HG02870 (cell line): ENCODE measurements at regions not wholly inside any gene's neighbourhood (a gene's known extent, or its start where the extent isn't known, plus 50 kb on each side); places are given as distances from the start of the nearest gene placed in this dataset.
"Not testable (repeated sequence)": the region's sequence is repeated elsewhere in the genome, so short reads cannot be mapped to it uniquely, and the experiment has no call there.

Experiments used
- ATAC-seq: cut with Tn5 transposase; IDR thresholded peaks from one replicate; pipeline ENCODE4 v1.9.1; 2021; ENCODE audit warnings: mild to moderate bottlenecking, moderate library complexity; ENCODE audit not compliant: unreplicated experiment

GRCh38 chr3:64393193-64393592 lies 167.9 kb upstream of the PRICKLE2 start:
- no peak for ATAC-seq

- ATAC-seq: no peak
Observed at GRCh38 chr3:64392001-64392400, 166.7 kb upstream of the PRICKLE2 start.

GRCh38 chr3:64390893-64391292 lies 165.6 kb upstream of the PRICKLE2 start:
- no peak for ATAC-seq

- no peak for ATAC-seq
Observed at GRCh38 chr3:64388886-64389285, 163.6 kb upstream of the PRICKLE2 start.

- ATAC-seq: no peak
Observed at GRCh38 chr3:64387688-64388087, 162.4 kb upstream of the PRICKLE2 start.

GRCh38 chr3:64385277-64385676 lies 160.0 kb upstream of the PRICKLE2 start:
- no peak for ATAC-seq

- no peak for ATAC-seq
Observed at GRCh38 chr3:64384561-64384960, 159.3 kb upstream of the PRICKLE2 start.

GRCh38 chr3:64382153-64382552 lies 156.9 kb upstream of the PRICKLE2 start:
- ATAC-seq: no peak

GRCh38 chr3:64381367-64381766 lies 156.1 kb upstream of the PRICKLE2 start:
- ATAC-seq: no peak

- ATAC-seq: no peak
Observed at GRCh38 chr3:64380546-64380945, 155.3 kb upstream of the PRICKLE2 start.

- no peak for ATAC-seq
Observed at GRCh38 chr3:64379221-64379620, 154.0 kb upstream of the PRICKLE2 start.

GRCh38 chr3:64377942-64378341 lies 152.7 kb upstream of the PRICKLE2 start:
- no peak for ATAC-seq

- no peak for ATAC-seq
Observed at GRCh38 chr3:64375737-64376136, 150.5 kb upstream of the PRICKLE2 start.

GRCh38 chr3:64369390-64369789 lies 144.1 kb upstream of the PRICKLE2 start:
- no peak for ATAC-seq

GRCh38 chr3:64368257-64369020 lies 143.2 kb upstream of the PRICKLE2 start:
- ATAC-seq: no peak

GRCh38 chr3:64365877-64366276 lies 140.6 kb upstream of the PRICKLE2 start:
- ATAC-seq: no peak

GRCh38 chr3:64363842-64364241 lies 138.6 kb upstream of the PRICKLE2 start:
- no peak for ATAC-seq

- ATAC-seq: no peak
Observed at GRCh38 chr3:64361962-64362735, 136.9 kb upstream of the PRICKLE2 start.

GRCh38 chr3:64361036-64361435 lies 135.8 kb upstream of the PRICKLE2 start:
- not testable (repeated sequence) for ATAC-seq

- ATAC-seq: no peak
Observed at GRCh38 chr3:64360280-64360679, 135.0 kb upstream of the PRICKLE2 start.

GRCh38 chr3:64359735-64360134 lies 134.5 kb upstream of the PRICKLE2 start:
- ATAC-seq: no peak

- ATAC-seq: no peak
Observed at GRCh38 chr3:64358853-64359252, 133.6 kb upstream of the PRICKLE2 start.
